Memory B cell (primary cell): ENCODE measurements at regions not wholly inside any gene's neighbourhood (a gene's known extent, or its start where the extent isn't known, plus 50 kb on each side); places are given as distances from the start of the nearest gene placed in this dataset.

Experiments
- ATAC-seq: fragments of 150-1000 bp; cut with Tn5 transposase; 2 replicates; pipeline ENCODE4 v1.10.0; 2021; ENCODE audit warnings: low read depth, mild to moderate bottlenecking, moderate library complexity
- DNase-seq, 2 donors: peaks; one replicate each; pipeline ENCODE4 v3.0.0; 2022; ENCODE audit warnings: low spot score in 2 of 2
- H3K27ac Mint-ChIP-seq: one replicate; pipeline ENCODE4 v1.8.0; 2022; ENCODE audit warnings: mild to moderate bottlenecking, moderate library complexity, mixed read lengths
- H3K27me3 Mint-ChIP-seq: one replicate; pipeline ENCODE4 v1.8.0; 2022; ENCODE audit warnings: mixed read lengths
- H3K36me3 Mint-ChIP-seq: one replicate; pipeline ENCODE4 v1.8.0; 2022; ENCODE audit warnings: mild to moderate bottlenecking, mixed read lengths
- H3K4me1 Mint-ChIP-seq: one replicate; pipeline ENCODE4 v1.8.0; 2022; ENCODE audit warnings: mixed read lengths
- H3K4me3 Mint-ChIP-seq: one replicate; pipeline ENCODE4 v1.8.0; 2022; ENCODE audit warnings: mild to moderate bottlenecking, moderate library complexity, mixed read lengths
- H3K9me3 Mint-ChIP-seq: one replicate; pipeline ENCODE4 v1.8.0; 2022; ENCODE audit warnings: mixed read lengths

GRCh38 chr15:93239591-93239990, 150.6 kb upstream of the RGMA start:
- Mint-ChIP-seq H3K36me3 (no peaks in the 10 kb centered on the region), H3K4me1 (peaks cover 2% of the 10 kb centered on the region), H3K27ac (no peak overlapping the region), H3K4me3 (no peak overlapping the region), H3K9me3 (peaks cover 2% of the 10 kb centered on the region), H3K27me3 (no peaks in the 10 kb centered on the region)
- no peak for ATAC-seq
- no peak for DNase-seq

GRCh38 chr15:93238641-93239040, 149.6 kb upstream of the RGMA start:
- ATAC-seq = no peak
- no peaks in the 10 kb centered on the region for H3K36me3 Mint-ChIP-seq

GRCh38 chr15:93235926-93236780, 147.1 kb upstream of the RGMA start:
- Mint-ChIP-seq H3K27me3 (peaks cover 4% of the 10 kb centered on the region), H3K4me3 (no peak overlapping the region), H3K9me3 (peaks cover 2% of the 10 kb centered on the region), H3K27ac (no peak overlapping the region), H3K36me3 (no peaks in the 10 kb centered on the region), H3K4me1 (peaks cover 2% of the 10 kb centered on the region)
- ATAC-seq = no peak
- DNase-seq = no peak

More at GRCh38 chr15:93238641-93239040, 149.6 kb upstream of the RGMA start:
- peaks cover 2% of the 10 kb centered on the region for H3K27me3 Mint-ChIP-seq
- H3K27ac Mint-ChIP-seq = no peak overlapping the region
- peaks cover 2% of the 10 kb centered on the region for H3K9me3 Mint-ChIP-seq
- DNase-seq = no peak
- peaks cover 2% of the 10 kb centered on the region for H3K4me1 Mint-ChIP-seq
- no peak overlapping the region for H3K4me3 Mint-ChIP-seq

GRCh38 chr15:93235269-93235668, 146.3 kb upstream of the RGMA start:
- peaks cover 9% of the 10 kb centered on the region for H3K27me3 Mint-ChIP-seq
- peaks cover 2% of the 10 kb centered on the region for H3K4me1 Mint-ChIP-seq
- ATAC-seq (no peak), DNase-seq (no peak)
- no peaks in the 10 kb centered on the region for H3K36me3 Mint-ChIP-seq
- no peak overlapping the region for H3K4me3 Mint-ChIP-seq
- peaks cover 2% of the 10 kb centered on the region for H3K9me3 Mint-ChIP-seq
- H3K27ac Mint-ChIP-seq = no peak overlapping the region

GRCh38 chr15:93233710-93234109, 144.7 kb upstream of the RGMA start:
- no peak overlapping the region for H3K4me3 Mint-ChIP-seq
- H3K27ac Mint-ChIP-seq = no peak overlapping the region
- H3K9me3 Mint-ChIP-seq = peaks cover 2% of the 10 kb centered on the region
- ATAC-seq (no peak), DNase-seq (no peak)
- H3K4me1 Mint-ChIP-seq = peaks cover 2% of the 10 kb centered on the region
- H3K27me3 Mint-ChIP-seq = peaks cover 9% of the 10 kb centered on the region
- H3K36me3 Mint-ChIP-seq = no peaks in the 10 kb centered on the region

- H3K27me3 Mint-ChIP-seq = peaks cover 9% of the 10 kb centered on the region
- H3K4me3 Mint-ChIP-seq = no peak overlapping the region
- H3K27ac Mint-ChIP-seq = no peak overlapping the region
- H3K9me3 Mint-ChIP-seq = peaks cover under 1% of the 10 kb centered on the region
- ATAC-seq (no peak), DNase-seq (no peak)
- no peaks in the 10 kb centered on the region for H3K36me3 Mint-ChIP-seq
- peaks cover 2% of the 10 kb centered on the region for H3K4me1 Mint-ChIP-seq
These were observed 143.8 kb upstream of the RGMA start for GRCh38 chr15:93232845-93233244.

- no peaks in the 10 kb centered on the region for H3K9me3 Mint-ChIP-seq
- no peak overlapping the region for H3K27ac Mint-ChIP-seq
- no peak overlapping the region for H3K4me3 Mint-ChIP-seq
- peaks cover 9% of the 10 kb centered on the region for H3K27me3 Mint-ChIP-seq
- H3K36me3 Mint-ChIP-seq = no peaks in the 10 kb centered on the region
- peaks cover 2% of the 10 kb centered on the region for H3K4me1 Mint-ChIP-seq
- ATAC-seq = no peak
- DNase-seq = no peak
These were observed 143.0 kb upstream of the RGMA start for GRCh38 chr15:93231994-93232393.

- no peak overlapping the region for H3K4me3 Mint-ChIP-seq
- ATAC-seq (no peak), DNase-seq (no peak)
- H3K4me1 Mint-ChIP-seq = peaks cover 2% of the 10 kb centered on the region
- no peaks in the 10 kb centered on the region for H3K36me3 Mint-ChIP-seq
- H3K27me3 Mint-ChIP-seq = peaks cover 9% of the 10 kb centered on the region
- H3K9me3 Mint-ChIP-seq = peaks cover under 1% of the 10 kb centered on the region
- no peak overlapping the region for H3K27ac Mint-ChIP-seq
These were observed 142.4 kb upstream of the RGMA start for GRCh38 chr15:93231261-93231925.

GRCh38 chr15:93228546-93228945, 139.5 kb upstream of the RGMA start:
- no peaks in the 10 kb centered on the region for H3K36me3 Mint-ChIP-seq
- H3K4me1 Mint-ChIP-seq = no peaks in the 10 kb centered on the region
- H3K27me3 Mint-ChIP-seq = peaks cover 7% of the 10 kb centered on the region
- peaks cover 3% of the 10 kb centered on the region for H3K9me3 Mint-ChIP-seq
- H3K27ac Mint-ChIP-seq = no peak overlapping the region
- no peak for DNase-seq
- no peak for ATAC-seq
- H3K4me3 Mint-ChIP-seq = no peak overlapping the region

GRCh38 chr15:93223803-93224202, 134.8 kb upstream of the RGMA start:
- no peaks in the 10 kb centered on the region for H3K27me3 Mint-ChIP-seq
- DNase-seq (no peak), ATAC-seq (no peak)
- no peaks in the 10 kb centered on the region for H3K36me3 Mint-ChIP-seq
- H3K4me1 Mint-ChIP-seq = no peaks in the 10 kb centered on the region
- H3K27ac Mint-ChIP-seq = no peak overlapping the region
- H3K4me3 Mint-ChIP-seq = no peak overlapping the region
- peaks cover 4% of the 10 kb centered on the region for H3K9me3 Mint-ChIP-seq

GRCh38 chr15:93221759-93222158, 132.7 kb upstream of the RGMA start:
- Mint-ChIP-seq H3K36me3 (no peaks in the 10 kb centered on the region), H3K27me3 (no peaks in the 10 kb centered on the region), H3K27ac (no peak overlapping the region), H3K9me3 (peaks cover 4% of the 10 kb centered on the region), H3K4me3 (no peak overlapping the region), H3K4me1 (no peaks in the 10 kb centered on the region)
- ATAC-seq = no peak
- DNase-seq = no peak

- DNase-seq = no peak
- ATAC-seq = no peak
- H3K36me3 Mint-ChIP-seq = no peaks in the 10 kb centered on the region
- no peak overlapping the region for H3K27ac Mint-ChIP-seq
- no peaks in the 10 kb centered on the region for H3K4me1 Mint-ChIP-seq
- no peak overlapping the region for H3K4me3 Mint-ChIP-seq
- peaks cover 2% of the 10 kb centered on the region for H3K9me3 Mint-ChIP-seq
- no peaks in the 10 kb centered on the region for H3K27me3 Mint-ChIP-seq
These were observed 130.9 kb upstream of the RGMA start for GRCh38 chr15:93219859-93220420.

GRCh38 chr15:93217343-93217742, 128.3 kb upstream of the RGMA start:
- Mint-ChIP-seq H3K36me3 (no peaks in the 10 kb centered on the region), H3K9me3 (peaks cover 4% of the 10 kb centered on the region), H3K4me1 (no peaks in the 10 kb centered on the region), H3K4me3 (no peak overlapping the region), H3K27ac (no peak overlapping the region), H3K27me3 (no peaks in the 10 kb centered on the region)
- no peak for ATAC-seq
- no peak for DNase-seq

- ATAC-seq (no peak), DNase-seq (no peak)
- H3K4me3 Mint-ChIP-seq = no peak overlapping the region
- H3K36me3 Mint-ChIP-seq = no peaks in the 10 kb centered on the region
- no peaks in the 10 kb centered on the region for H3K4me1 Mint-ChIP-seq
- peaks cover 7% of the 10 kb centered on the region for H3K9me3 Mint-ChIP-seq
- peaks cover 3% of the 10 kb centered on the region for H3K27me3 Mint-ChIP-seq
- no peak overlapping the region for H3K27ac Mint-ChIP-seq
These were observed 125.1 kb upstream of the RGMA start for GRCh38 chr15:93214106-93214505.
